Sigmoid colon (tissue), 6 donors: ENCODE measurements at regions not wholly inside any gene's neighbourhood (a gene's known extent, or its start where the extent isn't known, plus 50 kb on each side); places are given as distances from the start of the nearest gene placed in this dataset.

ENCODE experiments used
- DNase-seq: peaks from one replicate; pipeline ENCODE4 v3.0.0-alpha.2; 2019
- H3K27ac ChIP-seq, 4 donors: fragments of 200-600 bp; sonication (generic); one replicate each; pipeline ENCODE4 v1.5.1; 2016 to 2019; ENCODE audit warnings: mild to moderate bottlenecking in 1 of 4
- H3K27me3 ChIP-seq, 3 donors: fragments of 200-600 bp; sonication (generic); one replicate each; pipeline ENCODE4 v1.5.1; 2019; ENCODE audit warnings: mild to moderate bottlenecking in 1 of 3
- H3K36me3 ChIP-seq, 4 donors: fragments of 200-600 bp; sonication (generic); one replicate each; pipeline ENCODE4 v1.5.1; 2016 to 2019
- H3K4me1 ChIP-seq, 4 donors: fragments of 200-600 bp; sonication (generic); one replicate each; pipeline ENCODE4 v1.5.1; 2017 to 2019
- H3K4me3 ChIP-seq, 4 donors: fragments of 200-600 bp; sonication (generic); one replicate each; pipeline ENCODE4 v1.5.1; 2017 to 2019; ENCODE audit warnings: mild to moderate bottlenecking in 2 of 4, moderate library complexity in 1 of 4
- H3K9me3 ChIP-seq, 4 donors: fragments of 200-600 bp in 3 of 4; sonication (generic) in 3 of 4; one replicate each; pipeline versions ENCODE4 v1.5.1 to v1.6.1; 2013 to 2019
- EP300 ChIP-seq, 4 donors: sonication (generic); formaldehyde crosslinking; IDR thresholded peaks; one replicate each; pipeline ENCODE4 v1.6.1; 2017; ENCODE audit warnings: antibody characterized with exemption in 4 of 4
- POLR2A ChIP-seq, 2 donors: fragments of 450-650 bp; IDR thresholded peaks; one replicate each; pipeline ENCODE4 v1.6.1; 2016; ENCODE audit warnings: antibody characterized with exemption in 2 of 2, mild to moderate bottlenecking in 2 of 2, moderate library complexity in 2 of 2
- POLR2AphosphoS5 ChIP-seq, 4 donors: sonication (generic); formaldehyde crosslinking; IDR thresholded peaks; one replicate each; pipeline ENCODE4 v1.6.1; 2017; ENCODE audit warnings: antibody characterized with exemption in 4 of 4
- WGBS, 2 donors: extraction: QIAGEN DNeasy Blood & Tissue Kit; methylation state at CpG; one replicate each; pipeline ENCODE4 v1.1.7; 2013; 5-methylcytosine and 5-hydroxymethylcytosine counted together
- intact Hi-C: fragments of 100-400 bp; cut with DNase I; formaldehyde crosslinking; loops from one replicate; pipeline ENCODE4 v1.15.1; 2023
- TF ChIP-seq, protein P1 (sequence below), 4 experiments: fragments of 450-650 bp in 3 of 4; fragments of 200-600 bp in 1 of 4; IDR thresholded peaks; one replicate each; pipeline ENCODE4 v1.5.1; 2016 to 2019; ENCODE audit warnings: antibody characterized with exemption in 4 of 4, mild to moderate bottlenecking in 3 of 4, moderate library complexity in 2 of 4
- donor health status: healthy with polysubstance abuse.
- donor health status: healthy.

DNA sequence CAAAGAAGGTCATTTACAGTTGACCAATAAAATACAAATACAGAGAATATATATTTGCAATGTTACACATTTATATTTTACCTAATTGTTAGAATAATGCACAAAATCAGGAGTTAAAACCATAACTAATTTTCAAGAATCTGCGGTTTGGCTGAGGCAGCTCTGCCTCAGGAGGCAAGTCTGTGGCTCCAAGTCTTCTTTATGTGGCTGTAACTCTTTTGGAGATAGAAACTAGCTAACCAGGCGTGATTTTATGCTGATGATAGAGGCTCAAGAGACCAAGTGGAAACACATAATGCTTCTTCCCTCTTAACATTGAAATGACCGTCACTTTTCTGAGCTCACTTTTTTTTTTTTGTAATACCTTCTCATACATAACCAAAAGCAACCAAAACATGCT lies 744.7 kb upstream of the CXADR start:
- H3K4me1 ChIP-seq, result no peaks in the 10 kb centered on the region
- no peak for DNase-seq
- no peak overlapping the region for H3K4me3 ChIP-seq
- H3K9me3 ChIP-seq, result no peaks in the 10 kb centered on the region
- intact Hi-C loops, result no loop called here
- no peaks in the 10 kb centered on the region for H3K36me3 ChIP-seq
- TF ChIP-seq EP300 (IDR thresholded peaks at IDR 0.05), result no peak
- TF ChIP-seq POLR2A (IDR thresholded peaks at IDR 0.05), result no peak
- TF ChIP-seq, protein P1, sequence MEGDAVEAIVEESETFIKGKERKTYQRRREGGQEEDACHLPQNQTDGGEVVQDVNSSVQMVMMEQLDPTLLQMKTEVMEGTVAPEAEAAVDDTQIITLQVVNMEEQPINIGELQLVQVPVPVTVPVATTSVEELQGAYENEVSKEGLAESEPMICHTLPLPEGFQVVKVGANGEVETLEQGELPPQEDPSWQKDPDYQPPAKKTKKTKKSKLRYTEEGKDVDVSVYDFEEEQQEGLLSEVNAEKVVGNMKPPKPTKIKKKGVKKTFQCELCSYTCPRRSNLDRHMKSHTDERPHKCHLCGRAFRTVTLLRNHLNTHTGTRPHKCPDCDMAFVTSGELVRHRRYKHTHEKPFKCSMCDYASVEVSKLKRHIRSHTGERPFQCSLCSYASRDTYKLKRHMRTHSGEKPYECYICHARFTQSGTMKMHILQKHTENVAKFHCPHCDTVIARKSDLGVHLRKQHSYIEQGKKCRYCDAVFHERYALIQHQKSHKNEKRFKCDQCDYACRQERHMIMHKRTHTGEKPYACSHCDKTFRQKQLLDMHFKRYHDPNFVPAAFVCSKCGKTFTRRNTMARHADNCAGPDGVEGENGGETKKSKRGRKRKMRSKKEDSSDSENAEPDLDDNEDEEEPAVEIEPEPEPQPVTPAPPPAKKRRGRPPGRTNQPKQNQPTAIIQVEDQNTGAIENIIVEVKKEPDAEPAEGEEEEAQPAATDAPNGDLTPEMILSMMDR (IDR thresholded peaks at IDR 0.05), result no peak
- no peak for TF ChIP-seq POLR2AphosphoS5 (IDR thresholded peaks at IDR 0.05)
- no peak overlapping the region for H3K27ac ChIP-seq
- H3K27me3 ChIP-seq, result no peaks in the 10 kb centered on the region
- WGBS, 2 donors, result 82 to 87% methylated on average over 3 of the region's 3 CpGs

DNA sequence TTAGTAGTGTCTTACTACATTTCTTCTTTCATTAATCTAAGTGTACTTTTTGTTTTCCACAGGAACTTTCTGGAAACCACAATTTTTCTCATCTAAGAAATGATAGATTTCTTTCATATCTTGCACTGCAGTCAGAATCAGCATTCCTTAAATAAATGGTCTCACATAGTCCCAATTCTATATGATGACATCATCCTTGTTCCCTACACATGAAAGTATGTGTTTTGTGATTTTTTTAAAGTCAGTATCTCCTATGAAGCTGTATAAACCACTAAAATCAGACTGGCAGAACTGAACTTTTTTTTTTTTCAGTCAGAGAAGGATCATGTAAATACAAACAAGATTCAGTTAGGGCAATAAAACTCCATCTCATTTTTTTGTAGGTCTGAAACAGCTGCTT lies 742.6 kb upstream of the CXADR start:
- Histone ChIP-seq H3K27me3 (no peaks in the 10 kb centered on the region), H3K9me3 (no peaks in the 10 kb centered on the region), H3K36me3 (no peaks in the 10 kb centered on the region), H3K4me3 (no peak overlapping the region), H3K27ac (no peak overlapping the region), H3K4me1 (no peaks in the 10 kb centered on the region)
- no peak for DNase-seq
- intact Hi-C loops, result no loop called here
- TF ChIP-seq EP300 (IDR thresholded peaks at IDR 0.05) (no peak), POLR2A (IDR thresholded peaks at IDR 0.05) (no peak), POLR2AphosphoS5 (IDR thresholded peaks at IDR 0.05) (no peak)
- TF ChIP-seq, protein P1 (IDR thresholded peaks at IDR 0.05), result no peak

DNA sequence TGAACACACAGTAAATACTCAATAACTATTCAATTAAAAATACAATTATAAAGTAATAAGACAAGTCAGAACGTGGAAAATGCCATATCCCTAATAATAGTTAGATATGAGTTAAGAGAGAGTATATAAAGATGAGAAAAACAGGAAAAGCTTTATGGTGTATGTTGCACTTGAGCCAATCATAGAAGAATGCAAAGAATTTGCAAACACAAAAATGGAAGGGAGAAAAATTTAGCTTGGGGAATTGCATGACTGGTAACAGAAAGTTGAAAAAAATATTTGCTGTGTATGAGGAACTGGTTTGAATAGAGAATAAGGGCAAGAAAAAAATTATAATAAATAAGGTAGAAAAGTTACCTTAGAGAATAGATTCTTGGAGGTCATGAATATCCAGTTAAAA lies 739.6 kb upstream of the CXADR start:
- TF ChIP-seq POLR2A (IDR thresholded peaks at IDR 0.05) (no peak), EP300 (IDR thresholded peaks at IDR 0.05) (no peak), POLR2AphosphoS5 (IDR thresholded peaks at IDR 0.05) (no peak)
- TF ChIP-seq, protein P1 (IDR thresholded peaks at IDR 0.05), result no peak
- intact Hi-C loops, result no loop called here
- Histone ChIP-seq H3K4me1 (no peaks in the 10 kb centered on the region), H3K27ac (no peak overlapping the region), H3K27me3 (no peaks in the 10 kb centered on the region), H3K4me3 (no peak overlapping the region), H3K36me3 (no peaks in the 10 kb centered on the region), H3K9me3 (no peaks in the 10 kb centered on the region)
- WGBS, 2 donors, result 46 to 48% methylated on average over 1 of the region's 1 CpG
- DNase-seq, result no peak

DNA sequence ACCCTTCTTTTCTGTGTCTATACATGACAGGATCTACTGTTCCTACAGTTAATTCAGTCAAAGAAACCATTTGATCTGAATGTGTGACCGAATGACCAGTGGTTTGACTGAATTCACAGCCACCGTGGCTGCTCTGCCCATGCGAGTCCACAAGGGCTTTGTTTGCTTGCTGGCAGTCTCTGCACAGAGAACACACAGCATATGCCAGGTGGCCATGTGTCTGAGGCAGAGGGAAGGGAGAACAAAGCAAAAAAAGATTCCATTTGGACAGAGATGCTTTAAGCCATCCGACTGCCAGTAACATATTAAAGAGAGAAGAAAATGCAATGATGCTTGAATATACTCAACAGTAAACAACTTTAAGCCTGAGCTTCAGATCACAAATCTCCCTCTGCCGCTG lies 737.8 kb upstream of the CXADR start:
- Histone ChIP-seq H3K4me3 (no peak overlapping the region), H3K36me3 (no peaks in the 10 kb centered on the region), H3K27me3 (no peaks in the 10 kb centered on the region), H3K9me3 (no peaks in the 10 kb centered on the region), H3K4me1 (no peaks in the 10 kb centered on the region), H3K27ac (no peak overlapping the region)
- 62 to 67% methylated on average over 5 of the region's 5 CpGs for WGBS, 2 donors
- intact Hi-C loops, result no loop called here
- DNase-seq, result no peak
- no peak for TF ChIP-seq EP300 (IDR thresholded peaks at IDR 0.05)
- no peak for TF ChIP-seq POLR2AphosphoS5 (IDR thresholded peaks at IDR 0.05)
- TF ChIP-seq, protein P1 (IDR thresholded peaks at IDR 0.05), result no peak
- no peak for TF ChIP-seq POLR2A (IDR thresholded peaks at IDR 0.05)

DNA sequence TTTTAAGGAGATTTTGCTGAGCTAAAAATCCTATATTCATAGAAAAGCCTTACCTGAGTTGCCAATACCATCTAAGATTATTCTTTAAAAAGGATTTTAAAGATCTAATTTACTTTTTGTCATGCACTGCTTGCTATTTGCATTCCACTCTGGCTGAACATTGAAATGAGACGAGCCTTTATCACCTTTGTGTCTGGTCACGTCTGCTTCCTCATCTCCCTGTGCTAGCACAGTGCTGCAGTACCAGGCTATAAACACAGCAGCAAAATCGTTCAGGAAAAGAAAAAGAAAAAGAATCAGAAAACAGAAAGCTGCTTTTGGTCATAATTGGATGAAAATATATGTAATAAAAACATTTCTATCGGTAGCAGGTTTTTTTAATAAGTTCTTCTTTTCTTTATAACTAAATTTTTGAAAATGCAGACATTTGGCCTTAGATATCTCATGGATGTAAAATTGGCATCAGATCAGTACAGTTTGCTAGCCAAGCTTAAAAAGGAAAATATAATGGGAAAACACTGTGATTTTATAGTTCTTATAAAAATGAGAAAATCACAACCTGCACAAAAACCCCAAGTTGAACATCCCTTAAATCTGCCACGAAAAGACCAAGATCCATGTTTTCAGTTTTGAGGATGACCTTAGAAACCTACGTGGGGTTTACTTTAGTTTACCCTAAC lies 735.7 kb upstream of the CXADR start:
- WGBS, 2 donors, result 41 to 61% methylated on average over 6 of the region's 6 CpGs
- H3K36me3 ChIP-seq, result no peaks in the 10 kb centered on the region
- no peaks in the 10 kb centered on the region for H3K27me3 ChIP-seq
- TF ChIP-seq POLR2AphosphoS5 (IDR thresholded peaks at IDR 0.05), result no peak
- TF ChIP-seq EP300 (IDR thresholded peaks at IDR 0.05), result no peak
- TF ChIP-seq, protein P1 (IDR thresholded peaks at IDR 0.05), result no peak
- TF ChIP-seq POLR2A (IDR thresholded peaks at IDR 0.05), result no peak
- no peak for DNase-seq
- intact Hi-C loops, result no loop called here
- no peaks in the 10 kb centered on the region for H3K4me1 ChIP-seq
- H3K4me3 ChIP-seq, result no peak overlapping the region
- H3K9me3 ChIP-seq, result no peaks in the 10 kb centered on the region
- H3K27ac ChIP-seq, result no peak overlapping the region
